ENCODE measurements at regions not wholly inside any gene's neighbourhood (a gene's known extent, or its start where the extent isn't known, plus 50 kb on each side); places are given as distances from the start of the nearest gene placed in this dataset.
"Not testable (repeated sequence)": the region's sequence is repeated elsewhere in the genome, so short reads cannot be mapped to it uniquely, and the experiment has no call there.

GRCh38 chr4:167986044-167986443 lies 106.3 kb upstream of the ANXA10 start:
- Histone ChIP-seq H3K4me1 (ENCODE audit: insufficient read depth) (no peaks in the 10 kb centered on the region), H3K4me3 (no peak overlapping the region), H3K27ac (no peak overlapping the region), H3K36me3 (no peaks in the 10 kb centered on the region), H3K27me3 (no peaks in the 10 kb centered on the region), H3K9me3 (no peaks in the 10 kb centered on the region)
- 80 to 97% (median 89%) methylated on average over 3 of the region's 3 CpGs for WGBS, 3 donors
- no peak for TF ChIP-seq POLR2A (IDR thresholded peaks at IDR 0.05)
- TF ChIP-seq EP300 (IDR thresholded peaks at IDR 0.05) = no peak
- TF ChIP-seq CTCF (IDR thresholded peaks at IDR 0.05) = no peak
- DNase-seq = no peak
- intact Hi-C loops (cut with DNase I) = no loop called here

GRCh38 chr4:167987285-167987684 lies 105.1 kb upstream of the ANXA10 start:
- intact Hi-C loops (cut with DNase I) = no loop called here
- no peaks in the 10 kb centered on the region for H3K27me3 ChIP-seq
- no peak for TF ChIP-seq CTCF (IDR thresholded peaks at IDR 0.05)
- no peak for TF ChIP-seq EP300 (IDR thresholded peaks at IDR 0.05)
- no peak for TF ChIP-seq POLR2A (IDR thresholded peaks at IDR 0.05)
- WGBS, 3 donors = 78 to 87% (median 84%) methylated on average over 2 of the region's 2 CpGs
- no peak for DNase-seq
- no peaks in the 10 kb centered on the region for H3K4me1 ChIP-seq (ENCODE audit: insufficient read depth)
- no peak overlapping the region for H3K4me3 ChIP-seq
- no peaks in the 10 kb centered on the region for H3K9me3 ChIP-seq
- no peak overlapping the region for H3K27ac ChIP-seq
- no peaks in the 10 kb centered on the region for H3K36me3 ChIP-seq

- DNase-seq = no peak
- Histone ChIP-seq H3K4me1 (ENCODE audit: insufficient read depth) (no peaks in the 10 kb centered on the region), H3K9me3 (no peaks in the 10 kb centered on the region), H3K27ac (no peak overlapping the region), H3K36me3 (no peaks in the 10 kb centered on the region), H3K4me3 (no peak overlapping the region), H3K27me3 (no peaks in the 10 kb centered on the region)
- 41 to 48% (median 44%) methylated on average over 2 of the region's 2 CpGs for WGBS, 3 donors
- no peak for TF ChIP-seq CTCF (IDR thresholded peaks at IDR 0.05)
- TF ChIP-seq POLR2A (IDR thresholded peaks at IDR 0.05) = no peak
- TF ChIP-seq EP300 (IDR thresholded peaks at IDR 0.05) = no peak
- intact Hi-C loops (cut with DNase I) = no loop called here
Observed at GRCh38 chr4:167989815-167990214, 102.5 kb upstream of the ANXA10 start.

GRCh38 chr4:168008112-168008511 lies 84.2 kb upstream of the ANXA10 start:
- H3K4me1 ChIP-seq (ENCODE audit: insufficient read depth); intact Hi-C loops (cut with DNase I); DNase-seq; H3K36me3 ChIP-seq; H3K27me3 ChIP-seq; H3K9me3 ChIP-seq; H3K4me3 ChIP-seq; H3K27ac ChIP-seq: not testable (repeated sequence)
- WGBS, 3 donors = 94 to 95% (median 95%) methylated on average over 6 of the region's 6 CpGs

- no peak for TF ChIP-seq EP300 (IDR thresholded peaks at IDR 0.05)
- Histone ChIP-seq H3K27ac (no peak overlapping the region), H3K4me1 (ENCODE audit: insufficient read depth) (no peaks in the 10 kb centered on the region), H3K4me3 (no peak overlapping the region), H3K9me3 (no peaks in the 10 kb centered on the region), H3K36me3 (no peaks in the 10 kb centered on the region), H3K27me3 (peaks cover 4% of the 10 kb centered on the region)
- intact Hi-C loops (cut with DNase I) = no loop called here
- WGBS, 3 donors = 91 to 98% (median 97%) methylated on average over 1 of the region's 1 CpG
- DNase-seq = no peak
Observed at GRCh38 chr4:168019019-168019651, 73.2 kb upstream of the ANXA10 start.

Data from ovary (tissue), 7 donors.